B cell (primary cell): ENCODE measurements at regions not wholly inside any gene's neighbourhood (a gene's known extent, or its start where the extent isn't known, plus 50 kb on each side); places are given as distances from the start of the nearest gene placed in this dataset.

ENCODE experiments used
- CTCF ChIP-seq: fragments of 200-600 bp; IDR thresholded peaks from one replicate; pipeline ENCODE4 v1.8.0; 2022; ENCODE audit warnings: antibody characterized with exemption, mild to moderate bottlenecking
- EZH2 ChIP-seq: IDR thresholded peaks from 2 replicates; pipeline ENCODE4 v1.6.1; 2012; ENCODE audit warnings: borderline replicate concordance, low read depth, mild to moderate bottlenecking, moderate library complexity, low read length; ENCODE audit not compliant: insufficient read depth, poor library complexity, severe bottlenecking

- no peak for TF ChIP-seq CTCF
- no peak for TF ChIP-seq EZH2
Observed at GRCh38 chrX:63470506-63470905, 119.4 kb upstream of the SPIN4 start.
